Activated gamma-delta T cell treated with Interleukin-2 at 50 U/mL for 16 hours (primary cell): ENCODE measurements at regions not wholly inside any gene's neighbourhood (a gene's known extent, or its start where the extent isn't known, plus 50 kb on each side); places are given as distances from the start of the nearest gene placed in this dataset.

Experiments used
- DNase-seq: peaks from one replicate; pipeline ENCODE4 v3.0.0-alpha.2; 2020

DNA sequence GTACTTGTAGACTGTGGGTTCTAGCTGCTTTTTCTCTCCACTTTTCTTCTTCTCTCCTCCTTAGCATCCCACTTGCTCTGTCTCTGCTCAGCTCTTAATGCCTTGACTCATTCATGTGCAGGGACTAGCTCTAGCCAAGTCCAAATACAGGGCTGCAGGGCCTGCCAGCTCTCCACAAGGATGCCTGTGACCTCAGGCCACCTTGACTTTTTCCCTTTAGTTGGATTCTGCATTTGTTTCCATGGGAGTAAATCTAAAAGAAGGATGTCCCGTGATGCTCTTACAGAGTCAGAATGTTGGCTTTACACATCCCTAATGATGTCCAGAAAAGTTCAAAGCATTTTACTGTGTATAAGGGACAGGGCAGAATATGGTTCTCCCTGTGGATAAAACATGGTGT lies 101.8 kb upstream of the PREP start:
- DNase-seq, result no peak

DNA sequence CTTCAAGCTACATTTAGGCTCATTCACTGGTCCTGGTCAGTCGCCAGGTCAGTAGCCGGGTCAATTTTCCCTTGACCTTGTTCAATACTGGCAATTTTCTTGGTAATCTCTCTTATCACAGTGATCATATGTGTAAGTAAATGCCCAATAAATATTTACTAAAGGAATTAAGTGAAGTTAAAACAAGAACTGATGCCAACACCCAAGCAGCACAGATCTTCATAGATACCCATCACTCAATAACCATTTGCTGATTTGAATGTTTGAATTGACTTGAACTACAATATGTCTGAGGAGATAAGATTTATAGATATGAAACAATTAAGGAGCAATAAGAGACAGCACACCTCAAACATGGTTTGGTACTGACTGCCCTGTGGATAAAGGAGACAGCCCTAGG lies 100.8 kb upstream of the PREP start:
- DNase-seq, result no peak

GRCh38 chr6:105501826-105502344 lies 99.0 kb upstream of the PREP start:
- no peak for DNase-seq

DNA sequence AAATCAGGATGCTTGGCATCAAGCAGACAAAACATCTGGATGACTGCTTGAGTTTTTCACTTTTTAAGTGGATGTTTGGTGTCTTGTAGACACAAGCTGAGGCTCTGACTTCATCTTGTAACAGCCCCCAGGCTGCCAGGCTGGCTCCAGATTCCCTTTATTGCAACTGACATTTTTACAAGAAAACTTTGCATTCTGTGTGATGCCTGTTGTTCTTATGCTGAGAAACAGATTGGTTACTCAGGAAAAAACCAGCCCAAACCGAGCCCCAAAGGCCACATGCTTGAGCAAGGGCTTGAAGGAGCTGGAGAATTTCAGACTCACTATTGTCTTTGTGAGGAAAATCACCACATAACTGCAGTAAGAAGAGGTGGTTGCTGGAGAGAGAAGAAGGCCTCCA lies 98.4 kb upstream of the PREP start:
- no peak for DNase-seq

DNA sequence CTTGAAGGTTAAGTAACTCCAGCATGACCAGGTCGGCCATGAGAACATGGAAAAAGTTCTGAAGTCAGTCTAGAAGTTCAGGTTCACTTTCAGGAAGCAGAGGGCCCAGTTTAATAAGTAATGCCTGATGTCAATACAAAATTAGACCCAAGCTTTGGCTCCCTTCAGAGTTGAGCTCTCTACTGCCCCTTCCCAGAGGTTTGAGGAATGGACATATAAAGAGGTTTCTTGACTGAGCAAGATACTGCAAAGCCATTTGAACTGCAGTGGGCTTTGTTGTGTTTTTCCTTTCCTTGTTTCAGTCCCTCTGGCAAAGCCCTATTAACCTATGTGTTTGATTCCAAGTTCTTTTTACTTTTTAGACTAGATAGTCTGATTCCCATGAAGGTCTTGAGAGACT lies 97.8 kb upstream of the PREP start:
- DNase-seq, result no peak

- DNase-seq, result no peak
Measured at GRCh38 chr6:105499931-105500330, 97.0 kb upstream of the PREP start.

DNA sequence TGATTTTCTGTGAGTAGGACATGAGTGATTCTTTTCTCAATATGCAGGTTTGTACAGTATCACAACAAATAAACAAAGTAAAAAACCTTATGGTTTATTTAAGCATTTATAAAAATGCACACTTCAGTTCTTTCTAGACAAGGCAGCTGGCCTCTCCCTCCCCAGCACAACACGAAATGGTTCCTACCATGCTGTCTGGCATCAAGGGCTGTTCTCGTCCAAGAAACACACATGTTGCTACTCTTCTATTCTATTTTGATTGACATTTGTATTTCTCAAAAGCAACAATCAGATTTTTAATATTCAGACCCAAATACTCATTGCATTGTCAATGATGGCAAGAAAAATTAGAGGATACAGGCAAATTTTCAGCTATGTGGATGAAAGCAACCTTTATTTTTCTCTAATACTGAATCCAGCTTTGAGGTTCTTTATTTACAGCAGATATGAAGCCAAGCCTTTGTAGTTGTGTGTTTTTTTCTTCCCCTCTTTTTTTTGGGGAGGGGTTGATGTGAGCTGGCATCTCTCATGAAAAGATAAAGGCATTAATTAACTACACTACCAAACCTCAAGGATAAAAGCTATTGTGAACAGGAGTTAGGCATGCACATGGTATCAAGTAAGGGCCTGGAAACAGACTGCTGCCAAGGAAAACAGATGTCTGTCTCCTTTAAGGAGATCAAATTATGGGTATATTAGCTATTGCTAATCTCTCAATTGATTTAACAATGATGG lies 96.4 kb upstream of the PREP start:
- DNase-seq, result no peak

DNA sequence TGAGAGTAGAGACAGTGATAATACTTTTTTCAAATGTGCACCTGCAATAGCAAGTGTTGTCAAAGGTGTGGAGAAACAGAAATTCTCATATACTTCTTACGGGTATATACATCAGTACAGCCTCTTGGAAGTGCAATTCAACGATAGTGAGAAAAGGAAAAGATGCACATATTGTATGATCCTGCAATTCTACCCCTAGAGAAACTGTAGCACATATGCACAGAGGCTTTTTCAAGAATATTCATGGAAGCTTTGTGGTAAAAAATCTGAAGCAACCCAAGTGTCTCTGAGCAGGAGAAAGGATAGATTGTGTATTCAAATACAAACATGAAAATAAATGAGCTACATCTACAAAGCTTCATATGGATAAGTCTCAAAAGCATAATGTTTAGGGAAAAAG lies 94.7 kb upstream of the PREP start:
- DNase-seq, result no peak

GRCh38 chr6:105495515-105495914 lies 92.6 kb upstream of the PREP start:
- no peak for DNase-seq

DNA sequence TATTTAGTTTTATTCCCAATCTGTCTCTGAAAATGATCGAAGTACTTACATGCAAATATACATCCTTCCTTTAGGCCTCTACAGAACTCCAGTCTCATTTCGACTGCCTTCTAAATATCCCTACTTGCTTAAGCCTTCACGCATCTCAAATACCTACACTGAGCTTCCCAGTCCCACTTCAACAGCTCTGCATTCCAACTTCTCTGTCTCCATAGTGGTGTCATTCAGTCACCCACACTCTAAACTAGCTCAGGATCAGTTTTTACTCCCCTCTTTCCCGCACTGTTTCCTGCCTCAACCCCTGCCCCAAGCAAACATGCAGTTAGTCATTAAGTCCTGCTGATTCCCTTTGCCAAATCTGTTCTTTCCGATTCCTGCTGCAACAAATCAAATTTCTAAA lies 91.8 kb upstream of the PREP start:
- DNase-seq, result no peak

DNA sequence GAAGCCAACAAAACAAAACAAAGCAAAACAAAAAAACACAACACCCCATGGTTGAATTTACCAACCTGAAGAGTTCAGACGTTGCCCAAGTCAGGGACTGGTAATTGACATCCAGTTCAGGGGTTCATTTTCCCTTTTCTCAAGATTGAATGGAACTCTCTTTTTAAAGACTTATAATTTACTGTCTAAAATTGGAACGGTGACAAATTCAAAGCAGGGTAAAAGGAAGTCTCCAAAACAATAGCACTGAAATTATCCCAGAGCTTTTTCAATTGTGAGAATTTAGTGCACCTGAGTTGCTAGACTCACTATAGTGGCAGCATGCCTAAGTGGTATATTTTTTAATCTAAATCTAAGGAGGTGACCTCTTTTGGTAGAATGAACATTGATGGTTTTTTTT lies 90.9 kb upstream of the PREP start:
- DNase-seq, result no peak

GRCh38 chr6:105492706-105493673 lies 90.1 kb upstream of the PREP start:
- DNase-seq, result no peak

GRCh38 chr6:105489216-105489530 lies 86.3 kb upstream of the PREP start:
- DNase-seq, result no peak

DNA sequence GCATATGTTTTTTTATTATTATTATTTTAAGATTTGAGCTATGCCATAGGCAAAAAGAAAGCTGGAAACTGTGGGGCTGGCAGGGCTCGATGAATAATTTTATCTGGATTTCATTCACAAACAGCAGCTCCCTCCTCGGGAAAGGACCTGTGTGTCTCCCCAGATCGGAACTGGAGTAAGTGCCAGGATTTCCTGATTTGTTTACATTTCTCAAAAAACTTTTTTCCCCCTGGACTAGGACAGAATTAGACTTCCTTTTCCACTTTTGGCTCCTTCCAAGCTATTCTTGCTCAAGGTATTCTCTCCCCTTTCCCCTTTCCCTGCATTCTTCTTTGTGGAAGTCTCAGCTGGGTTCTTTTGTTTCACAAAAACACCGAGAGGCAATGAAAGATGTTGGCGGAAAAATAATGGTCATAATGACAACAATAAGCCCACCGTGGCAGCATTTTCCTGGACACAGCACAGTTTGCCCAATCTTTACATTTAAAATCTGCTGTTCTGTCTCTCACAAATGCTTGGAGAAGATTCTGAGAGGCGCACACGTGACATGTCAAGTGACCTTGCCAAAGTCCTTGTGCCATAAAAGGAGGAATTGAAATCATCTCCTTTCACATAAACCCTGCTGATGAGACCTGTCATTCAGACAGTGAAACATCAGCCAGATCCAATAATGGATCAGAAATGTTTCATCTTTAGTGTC lies 85.8 kb upstream of the PREP start:
- DNase-seq, result no peak

- DNase-seq, result no peak
Measured at GRCh38 chr6:105487040-105487790, 84.3 kb upstream of the PREP start.

DNA sequence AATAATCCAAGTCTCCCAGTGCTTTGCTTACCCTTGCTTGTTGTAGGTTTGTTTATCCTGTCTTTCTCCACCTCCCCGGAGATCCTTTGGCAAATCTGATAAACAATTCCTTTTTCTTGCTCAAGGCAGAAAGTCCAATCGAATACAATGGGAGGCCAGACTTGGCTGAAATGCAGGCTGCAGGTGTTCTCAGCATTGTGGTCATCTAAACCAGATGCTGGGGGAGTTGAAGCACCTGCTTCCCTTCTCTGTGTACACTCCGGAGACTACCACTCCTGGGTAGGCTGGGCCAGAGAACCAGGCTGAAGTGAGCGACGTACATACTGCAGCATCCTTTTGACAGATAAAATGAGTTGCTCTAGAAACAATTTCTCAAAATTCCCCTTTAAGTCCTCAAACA lies 82.6 kb upstream of the PREP start:
- no peak for DNase-seq

GRCh38 chr6:105484238-105485161 lies 81.6 kb upstream of the PREP start:
- DNase-seq, result no peak

DNA sequence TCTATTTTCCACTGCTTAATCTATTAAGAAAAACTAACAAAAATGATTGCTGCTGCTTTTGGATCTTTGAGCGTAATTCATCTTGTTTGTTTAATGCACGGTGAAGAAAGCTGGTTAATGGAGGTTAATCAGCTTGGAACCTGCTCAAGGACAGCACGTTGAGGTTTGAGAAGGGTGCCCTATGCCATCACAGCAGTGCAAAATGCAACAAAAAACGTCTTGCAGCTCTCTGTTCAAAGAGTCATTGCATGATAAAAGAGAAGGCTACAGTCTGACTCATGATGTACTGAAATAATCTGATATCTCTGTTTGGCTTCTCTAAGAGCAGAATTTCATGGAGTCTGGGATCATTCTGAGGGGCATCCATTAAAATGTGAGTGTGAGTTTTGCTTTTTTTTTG lies 80.6 kb upstream of the PREP start:
- DNase-seq, result no peak

DNA sequence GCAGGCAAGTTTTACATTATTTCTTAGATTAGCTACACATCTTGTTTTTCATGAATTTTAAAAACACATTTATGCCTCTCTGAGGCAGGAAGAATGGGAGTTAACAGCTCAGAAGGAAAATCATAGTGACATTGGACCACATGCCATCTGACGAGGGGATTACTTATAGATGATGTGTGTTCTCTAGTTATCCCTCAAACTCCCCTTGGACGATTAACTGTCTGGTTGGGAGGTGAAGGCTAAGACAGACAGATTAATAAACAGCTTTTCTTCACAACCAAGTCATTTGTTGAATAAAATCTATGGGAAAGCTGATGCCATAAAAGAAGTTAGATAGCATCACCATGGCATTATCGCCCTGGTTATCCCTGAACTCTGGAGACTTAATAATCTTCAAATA lies 80.0 kb upstream of the PREP start:
- no peak for DNase-seq

DNA sequence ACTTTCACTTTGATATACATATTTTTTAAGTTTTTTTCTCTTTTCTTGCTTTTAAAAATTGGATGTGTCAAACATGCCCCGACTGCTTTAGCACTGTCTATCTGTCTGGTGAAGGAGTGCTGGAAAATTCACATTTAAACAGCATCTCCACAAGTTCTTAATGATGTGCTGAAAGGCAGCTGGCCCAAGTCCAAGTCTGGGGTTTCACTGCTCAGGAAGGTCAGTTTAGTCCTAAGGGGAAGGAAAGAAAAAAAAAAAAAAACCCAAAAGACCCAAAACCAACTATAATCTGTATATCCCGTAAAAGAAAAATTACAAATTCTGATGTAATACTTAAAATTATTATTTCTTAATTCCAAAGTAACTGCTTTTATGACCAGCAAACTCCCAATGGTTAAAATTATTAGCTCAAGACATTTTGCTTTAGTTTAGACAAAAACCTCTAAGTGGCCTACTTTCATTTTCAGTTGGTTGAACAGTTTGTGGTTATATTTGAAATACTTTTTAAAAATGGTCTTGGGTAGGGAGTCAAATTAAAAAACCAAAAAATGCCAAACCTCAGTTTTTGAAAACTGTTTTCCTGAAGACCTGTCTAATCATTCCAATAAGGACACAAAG lies 79.5 kb upstream of the PREP start:
- no peak for DNase-seq

DNA sequence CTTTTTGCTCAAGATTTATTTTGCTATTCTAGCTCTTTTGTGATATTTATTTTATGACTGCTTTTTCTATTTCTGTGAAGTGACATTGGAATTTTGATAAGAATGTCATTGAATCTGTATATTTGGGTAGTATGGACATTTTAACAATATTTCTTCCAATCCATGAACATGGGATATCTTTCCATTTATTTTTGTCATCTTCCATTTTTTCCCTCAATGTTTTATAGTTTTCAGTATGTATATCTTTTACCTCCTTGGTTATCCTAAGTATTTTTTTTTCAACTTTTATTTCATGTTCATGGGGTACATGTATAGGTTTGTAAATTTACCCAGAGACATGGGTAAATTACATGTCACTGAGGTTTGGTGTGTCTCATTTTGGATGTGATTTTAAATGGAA lies 74.1 kb upstream of the PREP start:
- no peak for DNase-seq
